ENCODE measurements at regions not wholly inside any gene's neighbourhood (a gene's known extent, or its start where the extent isn't known, plus 50 kb on each side); places are given as distances from the start of the nearest gene placed in this dataset.

- TF ChIP-seq CTCF (IDR thresholded peaks at IDR 0.05; ENCODE audit: low read depth, low read length) = no peak
- TF ChIP-seq EZH2phosphoT487 (IDR thresholded peaks at IDR 0.05; ENCODE audit: low read depth) = no peak
These were observed 73.5 kb downstream of the CD24 start for GRCh38 chr6:106901062-106901461.
